H1 (cell line): ENCODE measurements at regions not wholly inside any gene's neighbourhood (a gene's known extent, or its start where the extent isn't known, plus 50 kb on each side); places are given as distances from the start of the nearest gene placed in this dataset.
A peak's percentile ranks its signal among the peaks of the same experiment; 100 is the strongest.

Experiments used
- CTCF ChIA-PET: fragments of 300-600 bp; sonication (Branson Sonifier 250); formaldehyde crosslinking; loops from one replicate; lab custom pipeline; 2021; ENCODE audit not compliant: partially characterized antibody; lab: Charles Lee
- POLR2A ChIA-PET: fragments of 300-600 bp; sonication (Branson Sonifier 250); formaldehyde crosslinking; loops from one replicate; lab custom pipeline; 2021; ENCODE audit warnings: inconsistent platforms; ENCODE audit not compliant: partially characterized antibody; lab: Charles Lee
- DNase-seq, 2 experiments: peaks; one replicate each; pipeline versions ENCODE4 v3.0.0 to v3.0.0-alpha.2; 2010 to 2022; ENCODE audit warnings: low spot score in 2 of 2, low read depth in 1 of 2, mixed read lengths in 1 of 2
- FAIRE-seq: peaks from 2 replicates; lab custom pipeline; 2011; peaks lifted over from hg19 to GRCh38; lab: Jason Lieb, UNC
- H2AFZ ChIP-seq: 2 replicates; pipeline ENCODE4 v1.8.1; 2012; ENCODE audit warnings: low read length, inconsistent platforms
- H2AK5ac ChIP-seq: 2 replicates; pipeline ENCODE4 v1.6.1; 2013; ENCODE audit warnings: low read depth, low read length
- H2BK120ac ChIP-seq: replicated peaks from 2 replicates; pipeline ENCODE3; 2013; ENCODE audit warnings: low read depth, low read length, inconsistent platforms
- H2BK12ac ChIP-seq: 2 replicates; pipeline ENCODE4 v1.6.1; 2013; ENCODE audit warnings: low read depth, low read length
- H2BK15ac ChIP-seq: 2 replicates; pipeline ENCODE4 v1.6.1; 2013; ENCODE audit warnings: low read length
- H2BK20ac ChIP-seq: 2 replicates; pipeline ENCODE4 v1.6.1; 2013; ENCODE audit warnings: low read length
- H2BK5ac ChIP-seq: 2 replicates; pipeline ENCODE4 v1.6.1; 2013; ENCODE audit warnings: low read depth, low read length
- H3K14ac ChIP-seq: 2 replicates; pipeline ENCODE4 v1.6.1; 2013; ENCODE audit warnings: inconsistent platforms; ENCODE audit not compliant: insufficient read length
- H3K18ac ChIP-seq: 2 replicates; pipeline ENCODE4 v1.6.1; 2013; ENCODE audit warnings: low read length; ENCODE audit errors: extremely low read depth
- H3K23ac ChIP-seq: 2 replicates; pipeline ENCODE4 v1.6.1; 2013; ENCODE audit warnings: inconsistent platforms; ENCODE audit not compliant: insufficient read length
- H3K23me2 ChIP-seq: 2 replicates; pipeline ENCODE4 v1.6.1; 2013; ENCODE audit warnings: low read depth, low read length
- H3K27ac ChIP-seq: 2 replicates; pipeline ENCODE4 v1.6.1; 2011; ENCODE audit warnings: low read depth, low read length, inconsistent platforms
- H3K27me3 ChIP-seq, 4 experiments: replicated peaks in 1 of 4; 1 replicate in 1 of 4; 2 replicates in 3 of 4; pipeline versions ENCODE4 v1.6.1 to v1.8.1; 2011 to 2013; ENCODE audit warnings: low read length in 3 of 4, mild to moderate bottlenecking in 3 of 4, inconsistent platforms in 2 of 4, mixed read lengths in 2 of 4, moderate library complexity in 1 of 4; ENCODE audit not compliant: control insufficient read depth in 3 of 4, insufficient read depth in 3 of 4; ENCODE audit errors: extremely low read depth in 1 of 4
- H3K36me3 ChIP-seq, 4 experiments: 2 replicates each; pipeline versions ENCODE4 v1.6.1 to v1.8.1; 2011 to 2013; ENCODE audit warnings: mild to moderate bottlenecking in 4 of 4, low read length in 3 of 4, moderate library complexity in 2 of 4, control low read depth in 1 of 4, inconsistent platforms in 1 of 4; ENCODE audit not compliant: insufficient read depth in 4 of 4, control insufficient read depth in 2 of 4
- H3K4ac ChIP-seq: replicated peaks from 2 replicates; pipeline ENCODE3; 2013; ENCODE audit warnings: low read length, low read depth, mixed read lengths, inconsistent platforms; ENCODE audit not compliant: insufficient read length
- H3K4me1 ChIP-seq, 4 experiments: replicated peaks in 1 of 4; 1 replicate in 1 of 4; 2 replicates in 3 of 4; pipeline versions ENCODE4 v1.6.1 to v1.8.1; 2011 to 2013; ENCODE audit warnings: low read length in 3 of 4, inconsistent platforms in 2 of 4, mixed read lengths in 1 of 4; ENCODE audit not compliant: insufficient read depth in 4 of 4, control insufficient read depth in 3 of 4
- H3K4me2 ChIP-seq, 2 experiments: 2 replicates each; pipeline versions ENCODE4 v1.6.1 to v1.8.1; 2011 to 2013; ENCODE audit warnings: low read depth in 2 of 2, low read length in 2 of 2, control low read depth in 1 of 2, inconsistent platforms in 1 of 2, mild to moderate bottlenecking in 1 of 2; ENCODE audit not compliant: insufficient read depth in 1 of 2
- H3K4me3 ChIP-seq, 4 experiments: fragments of 200-600, 300-600 bp in 1 of 4; sonication (generic), shearing (Covaris generic), sonication (Bioruptor Twin) in 1 of 4; 2 replicates each; pipeline versions ENCODE4 v1.5.1 to v1.8.1; 2011 to 2016; ENCODE audit warnings: low read length in 4 of 4, low read depth in 3 of 4, control low read depth in 2 of 4, inconsistent platforms in 2 of 4, mild to moderate bottlenecking in 2 of 4, mixed read lengths in 1 of 4, moderate library complexity in 1 of 4; ENCODE audit not compliant: insufficient read depth in 2 of 4; ENCODE audit errors: extremely low read depth in 1 of 4
- H3K56ac ChIP-seq: replicated peaks from 2 replicates; pipeline ENCODE3; 2013; ENCODE audit warnings: low read depth, mild to moderate bottlenecking, mixed read lengths, low read length, inconsistent platforms; ENCODE audit not compliant: insufficient read length
- H3K79me1 ChIP-seq: 2 replicates; pipeline ENCODE4 v1.6.1; 2013; ENCODE audit warnings: low read depth, low read length, control low read depth
- H3K79me2 ChIP-seq, 2 experiments: 2 replicates each; pipeline versions ENCODE4 v1.6.1 to v1.8.1; 2012 to 2013; ENCODE audit warnings: low read length in 2 of 2, mild to moderate bottlenecking in 2 of 2, inconsistent platforms in 1 of 2; ENCODE audit not compliant: insufficient read depth in 2 of 2, control insufficient read depth in 1 of 2
- H3K9ac ChIP-seq, 4 experiments: replicated peaks in 1 of 4; 1 replicate in 1 of 4; 2 replicates in 3 of 4; pipeline versions ENCODE4 v1.6.1 to v1.8.1; 2011 to 2013; ENCODE audit warnings: low read depth in 3 of 4, low read length in 3 of 4, control low read depth in 2 of 4, mild to moderate bottlenecking in 2 of 4, moderate library complexity in 2 of 4, inconsistent platforms in 1 of 4; ENCODE audit errors: extremely low read depth in 1 of 4
- H3K9me3 ChIP-seq, 2 experiments: 2 replicates each; pipeline versions ENCODE4 v1.6.1 to v1.8.1; 2012 to 2013; ENCODE audit warnings: mild to moderate bottlenecking in 2 of 2, moderate library complexity in 2 of 2, control low read depth in 1 of 2, inconsistent platforms in 1 of 2, low read depth in 1 of 2, low read length in 1 of 2, mixed read lengths in 1 of 2; ENCODE audit not compliant: insufficient read depth in 2 of 2
- H4K20me1 ChIP-seq, 2 experiments: replicated peaks in 1 of 2; 2 replicates each; pipeline versions ENCODE3 to v1.8.1; 2011 to 2013; ENCODE audit warnings: inconsistent platforms in 2 of 2, low read length in 2 of 2, mild to moderate bottlenecking in 1 of 2; ENCODE audit not compliant: insufficient read depth in 2 of 2, control insufficient read depth in 1 of 2
- H4K5ac ChIP-seq: 2 replicates; pipeline ENCODE4 v1.6.1; 2013; ENCODE audit warnings: low read length, low read depth, mixed read lengths, inconsistent platforms; ENCODE audit not compliant: insufficient read length
- H4K8ac ChIP-seq: 2 replicates; pipeline ENCODE4 v1.8.0; 2013; ENCODE audit warnings: mild to moderate bottlenecking, moderate library complexity, low read length, inconsistent platforms; ENCODE audit not compliant: insufficient read depth; ENCODE audit errors: extremely low read depth
- H4K91ac ChIP-seq: replicated peaks from 2 replicates; pipeline ENCODE3; 2013; ENCODE audit warnings: low read length, mixed read lengths, inconsistent platforms; ENCODE audit not compliant: insufficient read length
- CREB1 ChIP-seq: IDR thresholded peaks from 2 replicates; pipeline ENCODE4 v1.6.1; 2012; ENCODE audit warnings: inconsistent platforms
- KDM1A ChIP-seq: fragments of 200-600, 300-600 bp; sonication (generic); IDR thresholded peaks from 2 replicates; pipeline ENCODE4 v1.7.1; 2016; ENCODE audit warnings: mild to moderate bottlenecking, low read length, borderline replicate concordance
- SRF ChIP-seq: IDR thresholded peaks from 2 replicates; pipeline ENCODE4 v1.6.1; 2011; ENCODE audit warnings: mild to moderate bottlenecking, low read depth, low read length, moderate library complexity
- WGBS, 2 experiments: shearing (Covaris generic) in 1 of 2; methylation state at CpG; one replicate each; pipeline versions ENCODE4 v1.1.6 to v1.1.7; 2013 to 2015; ENCODE audit warnings: low lambda C conversion rate in 2 of 2, mixed read lengths in 2 of 2, inconsistent platforms in 1 of 2, low coverage in 1 of 2, missing lambda C conversion rate in 1 of 2; ENCODE audit not compliant: insufficient replicate concordance in 2 of 2, insufficient coverage in 1 of 2, insufficient read length in 1 of 2; ENCODE audit errors: extremely low coverage in 1 of 2, missing lambda C conversion rate in 1 of 2; 5-methylcytosine and 5-hydroxymethylcytosine counted together

DNA sequence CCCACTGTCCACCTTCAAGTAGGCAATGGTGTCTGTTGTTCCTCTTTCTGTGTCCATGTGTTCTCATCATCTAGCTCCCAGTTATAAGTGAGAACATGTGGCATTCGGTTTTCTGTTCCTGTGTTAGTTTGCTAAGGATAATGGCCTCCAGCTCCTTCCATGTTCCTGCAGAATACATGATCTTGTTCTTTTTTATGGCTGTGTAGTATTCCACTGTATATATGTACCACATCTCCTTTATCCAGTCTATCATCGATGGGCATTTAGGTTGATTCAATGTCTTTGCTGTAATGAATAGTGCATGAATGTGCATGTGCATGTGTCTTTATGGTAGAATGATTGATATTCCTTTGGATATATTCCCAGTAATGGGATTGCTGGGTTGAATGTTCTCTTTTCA lies 123.3 kb upstream of the LHX5 start:
- H3K9me3 ChIP-seq, result peaks cover 0 to 5% of the 10 kb centered on the region in 2 experiments; a peak in 1 of 4 replicates
- peaks cover 0 to 9% (median 1%) of the 10 kb centered on the region in 4 experiments; a peak in 4 of 7 replicates for H3K27me3 ChIP-seq
- H3K9ac ChIP-seq, result no peak overlapping the region
- H2AK5ac ChIP-seq, result no peak overlapping the region
- peaks cover 3% of the 10 kb centered on the region; the same call in 1 of the 2 replicates for H3K23me2 ChIP-seq
- ChIA-PET CTCF (interaction anchor here (1.2 kb wide), 1 partner anchor 170 kb away, joined by 3 read pairs; no protein-coding TSS in a partner anchor), POLR2A (no interaction called here)
- H4K20me1 ChIP-seq, result no peaks in the 10 kb centered on the region
- H2BK120ac ChIP-seq, result no peak overlapping the region
- H4K5ac ChIP-seq, result no peak overlapping the region
- H4K91ac ChIP-seq, result no peak overlapping the region
- H2BK15ac ChIP-seq, result peak overlapping the region; percentile 63; the same call in 1 of the 2 replicates
- H2BK5ac ChIP-seq, result no peak overlapping the region
- H4K8ac ChIP-seq, result no peak overlapping the region
- no peak overlapping the region for H2AFZ ChIP-seq
- no peaks in the 10 kb centered on the region for H3K36me3 ChIP-seq
- H3K18ac ChIP-seq, result no peak overlapping the region
- H3K27ac ChIP-seq, result no peak overlapping the region
- no peak overlapping the region for H3K56ac ChIP-seq
- peaks cover 0 to 8% (median 3%) of the 10 kb centered on the region in 4 experiments; a peak in 2 of 7 replicates for H3K4me1 ChIP-seq
- TF ChIP-seq KDM1A, result peak; percentile 42; the same call in 1 of the 2 replicates
- no peak for TF ChIP-seq SRF
- no peak for TF ChIP-seq CREB1
- no peak overlapping the region for H3K23ac ChIP-seq
- H3K79me1 ChIP-seq, result no peaks in the 10 kb centered on the region
- no peak overlapping the region for H2BK20ac ChIP-seq
- DNase-seq (no peak), FAIRE-seq (no peak)
- H3K4me3 ChIP-seq, result no peak overlapping the region
- no peak overlapping the region for H3K4ac ChIP-seq
- 86% methylated on average over 2 of the region's 2 CpGs; no CpG with 5 or more reads in 1 of the 2 experiments for WGBS, 2 experiments
- H3K14ac ChIP-seq, result no peak overlapping the region
- no peak overlapping the region for H3K4me2 ChIP-seq
- no peaks in the 10 kb centered on the region for H3K79me2 ChIP-seq
- H2BK12ac ChIP-seq, result no peak overlapping the region
